Medulla oblongata (tissue), 1 donor: ENCODE measurements at regions not wholly inside any gene's neighbourhood (a gene's known extent, or its start where the extent isn't known, plus 50 kb on each side); places are given as distances from the start of the nearest gene placed in this dataset.
"Not testable (repeated sequence)": the region's sequence is repeated elsewhere in the genome, so short reads cannot be mapped to it uniquely, and the experiment has no call there.

Experiments used
- DNase-seq: peaks from one replicate; pipeline ENCODE4 v3.0.0-alpha.2; 2015; ENCODE audit errors: extremely low spot score

DNA sequence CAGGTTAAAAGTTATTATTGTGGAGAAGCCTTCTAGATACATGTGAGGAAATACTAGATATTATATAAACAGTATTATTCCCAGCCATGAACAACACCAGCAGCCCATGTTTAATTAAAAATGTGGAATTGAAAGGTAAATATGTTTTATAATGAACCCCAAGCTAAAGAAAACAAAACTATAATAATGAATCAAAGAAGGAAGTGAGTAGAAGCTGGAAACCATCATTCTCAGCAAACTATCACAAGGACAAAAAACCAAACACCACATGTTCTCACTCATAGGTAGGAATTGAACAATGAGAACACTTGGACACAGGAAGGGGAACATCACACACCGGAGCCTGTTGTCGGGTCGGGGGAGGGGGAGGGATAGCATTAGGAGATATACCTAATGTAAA lies 167.6 kb upstream of the CXXC4 start:
- not testable (repeated sequence) for DNase-seq

DNA sequence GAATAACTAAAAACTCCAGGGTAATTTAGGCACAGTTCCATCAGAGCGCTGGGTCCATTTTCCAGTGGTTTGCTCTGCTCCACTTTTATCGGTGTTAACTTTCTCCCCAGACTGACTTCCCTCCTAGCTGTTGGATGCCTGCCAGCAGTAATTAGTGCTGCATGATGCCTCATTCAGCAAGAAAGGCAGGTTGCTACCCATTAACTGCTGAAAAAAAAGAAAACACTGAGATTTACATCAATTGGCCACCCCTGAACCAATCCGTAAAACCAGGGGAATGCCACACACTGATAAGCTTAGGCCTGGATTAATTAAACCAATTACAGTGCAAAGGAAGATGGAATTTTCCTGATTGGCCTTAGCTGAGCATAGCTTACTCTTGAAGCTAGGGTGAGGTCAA lies 182.4 kb upstream of the CXXC4 start:
- peak; percentile 35 for DNase-seq

GRCh38 chr4:104682311-104682710 lies 187.6 kb upstream of the CXXC4 start:
- DNase-seq = no peak

- DNase-seq = no peak
Observed at GRCh38 chr4:104693601-104694201, 199.0 kb upstream of the CXXC4 start.

- DNase-seq = no peak
Observed at GRCh38 chr4:104716584-104716983, 221.9 kb upstream of the CXXC4 start.

GRCh38 chr4:104719539-104720230 lies 225.0 kb upstream of the CXXC4 start:
- DNase-seq = no peak

- DNase-seq = no peak
Observed at GRCh38 chr4:104722467-104722866, 227.8 kb upstream of the CXXC4 start.

- no peak for DNase-seq
Observed at GRCh38 chr4:104726002-104726401, 231.3 kb upstream of the CXXC4 start.

- no peak for DNase-seq
Observed at GRCh38 chr4:104727643-104728042, 232.9 kb upstream of the CXXC4 start.

GRCh38 chr4:104728380-104729122 lies 233.9 kb upstream of the CXXC4 start:
- no peak for DNase-seq

GRCh38 chr4:104732766-104733165 lies 238.1 kb upstream of the CXXC4 start:
- no peak for DNase-seq

DNA sequence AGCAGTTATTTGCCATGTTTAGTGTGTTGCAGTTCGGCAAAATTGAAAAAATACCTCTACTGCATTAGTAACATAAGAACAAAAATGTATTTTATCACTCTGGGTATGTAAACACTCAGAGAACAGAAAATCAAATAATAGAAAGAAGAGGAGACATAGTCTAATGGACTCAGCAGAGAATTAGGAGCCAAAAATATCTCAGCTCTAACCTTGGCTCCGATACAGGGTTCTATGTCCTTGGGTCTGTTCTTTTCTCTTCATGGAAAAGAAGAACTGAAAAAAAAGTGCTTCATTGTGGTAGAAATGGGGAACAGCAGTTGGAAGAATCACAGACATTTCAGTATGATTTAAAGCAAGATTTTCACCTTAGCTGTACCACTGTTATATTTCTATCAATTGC lies 240.5 kb upstream of the CXXC4 start:
- DNase-seq = no peak

GRCh38 chr4:104740161-104740560 lies 245.5 kb upstream of the CXXC4 start:
- DNase-seq = no peak

- no peak for DNase-seq
Observed at GRCh38 chr4:104743215-104743653, 248.5 kb upstream of the CXXC4 start.

GRCh38 chr4:104747635-104748034 lies 252.9 kb upstream of the CXXC4 start:
- no peak for DNase-seq

DNA sequence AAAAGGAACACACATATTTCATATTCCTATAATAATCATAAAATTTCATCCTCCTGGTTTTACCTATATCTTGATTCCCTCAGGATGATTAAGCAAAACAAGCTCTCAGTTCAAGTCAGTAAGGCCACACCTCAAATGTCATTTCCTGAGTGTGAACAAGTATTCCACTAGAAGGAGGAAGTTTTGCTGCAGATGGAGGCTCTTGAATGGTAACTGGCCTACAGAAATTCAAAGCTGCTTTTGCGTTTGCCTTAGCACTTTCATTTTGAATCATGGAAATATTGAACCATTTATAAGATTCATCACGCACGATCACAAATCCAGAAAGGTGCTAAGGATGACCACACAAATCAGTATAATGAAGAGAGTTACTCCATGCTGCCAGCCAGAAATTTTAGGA lies 254.4 kb upstream of the CXXC4 start:
- DNase-seq = no peak

DNA sequence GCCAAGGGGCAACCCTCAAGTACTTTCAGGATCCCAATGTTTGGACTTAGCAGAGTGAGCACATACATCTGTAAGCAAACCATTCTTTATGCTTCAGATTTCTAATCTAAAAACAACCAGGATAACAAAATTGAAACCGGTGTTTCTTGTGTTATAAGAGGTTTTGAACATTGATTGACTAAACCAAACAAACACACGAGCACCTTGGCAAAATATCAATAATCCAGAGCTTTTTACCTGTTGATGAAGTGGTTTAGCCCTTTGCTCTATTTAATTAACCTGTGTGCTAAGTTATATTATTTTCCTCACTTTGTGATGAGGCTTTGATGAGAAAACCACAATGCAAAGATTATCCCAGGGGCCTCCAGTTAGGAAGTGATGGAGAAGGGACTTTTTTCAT lies 255.3 kb upstream of the CXXC4 start:
- DNase-seq = no peak

DNA sequence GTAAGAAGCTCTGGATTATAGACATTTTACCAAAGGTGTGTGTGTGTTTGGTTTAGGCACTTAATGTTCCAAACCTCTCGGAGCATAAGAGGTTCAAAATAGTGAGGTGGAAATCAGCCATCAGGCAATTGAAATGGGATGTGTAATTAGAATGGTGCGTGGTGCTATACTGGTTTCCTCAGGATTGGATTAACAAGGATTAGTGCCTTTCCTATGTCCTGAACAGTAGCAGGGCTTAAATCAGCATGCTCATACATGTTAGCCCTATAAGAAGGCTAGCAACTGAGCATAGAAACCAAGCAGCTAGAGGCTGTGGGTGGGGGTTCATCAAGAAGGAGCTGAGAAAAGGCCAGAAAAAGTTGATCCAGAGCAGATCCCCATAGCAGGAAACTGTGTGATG lies 256.8 kb upstream of the CXXC4 start:
- DNase-seq = no peak

- no peak for DNase-seq
Observed at GRCh38 chr4:104752337-104752736, 257.6 kb upstream of the CXXC4 start.

- DNase-seq = no peak
Observed at GRCh38 chr4:104756837-104757236, 262.1 kb upstream of the CXXC4 start.

GRCh38 chr4:104758574-104758973 lies 263.9 kb upstream of the CXXC4 start:
- DNase-seq = no peak

- peak; percentile 6 for DNase-seq
Observed at GRCh38 chr4:104763554-104764222, 269.0 kb upstream of the CXXC4 start.
